ENCODE measurements at regions not wholly inside any gene's neighbourhood (a gene's known extent, or its start where the extent isn't known, plus 50 kb on each side); places are given as distances from the start of the nearest gene placed in this dataset.

DNA sequence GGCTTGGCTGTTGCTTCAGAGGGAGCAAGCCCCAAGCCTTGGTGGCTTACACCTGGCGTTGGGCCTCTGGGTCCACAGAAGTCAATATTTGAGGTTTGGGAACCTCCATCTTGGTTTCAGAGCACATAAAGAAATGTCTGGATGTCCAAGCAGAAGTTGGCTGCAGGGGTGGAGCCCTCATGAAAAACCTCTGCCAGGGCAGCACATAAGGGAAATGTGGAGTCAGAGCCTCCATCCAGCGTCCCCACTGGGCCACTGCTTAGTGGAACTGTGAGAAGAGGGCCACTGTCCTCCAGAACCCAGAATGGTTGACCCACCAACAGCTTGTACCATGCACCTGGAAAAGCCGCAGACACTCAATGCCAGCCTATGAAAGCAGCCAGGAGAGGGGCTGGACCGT lies 573.5 kb upstream of the ZWINT start:
- no peak for DNase-seq

DNA sequence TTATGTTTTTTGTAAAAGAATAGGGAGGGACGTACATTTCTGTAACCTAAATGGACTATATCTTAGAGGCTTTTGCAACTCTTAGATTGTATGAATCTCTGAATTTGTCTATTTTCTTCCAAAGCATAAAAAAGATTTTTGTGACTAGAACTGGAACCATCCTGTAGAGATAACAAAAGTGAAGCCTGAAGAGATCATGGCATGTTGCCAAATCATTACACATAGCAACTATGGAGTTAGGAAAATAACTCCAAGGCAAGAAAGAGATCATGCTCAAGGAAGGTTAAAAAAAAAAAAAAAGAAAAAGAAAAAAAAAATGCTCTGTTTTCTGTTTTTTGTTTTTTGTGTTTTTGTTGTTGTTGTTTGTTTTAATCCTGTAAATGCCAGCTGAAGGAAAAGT lies 567.7 kb upstream of the ZWINT start:
- DNase-seq: no peak

GRCh38 chr10:56927701-56928100 lies 566.6 kb upstream of the ZWINT start:
- no peak for DNase-seq

DNA sequence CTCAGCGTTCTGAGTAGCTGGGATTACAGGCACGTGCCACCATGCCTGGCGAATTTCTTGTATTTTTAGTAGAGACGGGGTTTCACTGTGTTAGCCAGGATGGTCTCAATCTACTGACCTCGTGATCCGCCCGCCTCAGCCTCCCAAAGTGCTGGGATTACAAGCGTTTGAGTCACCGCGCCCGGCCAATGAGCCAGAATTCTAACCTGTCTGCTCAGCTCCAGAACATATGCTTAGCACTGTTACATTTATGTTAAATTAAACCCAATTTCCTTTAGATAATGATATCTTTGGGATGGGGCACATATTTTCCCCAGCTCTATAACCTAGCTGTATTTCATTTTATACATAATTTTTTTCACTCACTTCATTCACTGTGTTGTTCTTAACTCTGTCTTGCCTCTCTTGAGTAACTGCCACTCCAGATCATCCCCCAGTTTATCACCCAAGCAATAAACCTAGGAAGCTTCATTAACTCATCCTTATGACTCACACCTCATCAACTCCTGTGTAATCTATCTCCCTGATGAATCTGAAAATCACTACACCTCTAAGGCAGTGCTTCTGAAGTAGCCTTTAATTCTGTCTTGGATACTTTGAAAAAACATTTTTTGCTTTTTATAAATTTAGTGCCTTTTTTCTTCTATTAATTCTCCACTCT lies 559.7 kb upstream of the ZWINT start:
- DNase-seq: no peak

DNA sequence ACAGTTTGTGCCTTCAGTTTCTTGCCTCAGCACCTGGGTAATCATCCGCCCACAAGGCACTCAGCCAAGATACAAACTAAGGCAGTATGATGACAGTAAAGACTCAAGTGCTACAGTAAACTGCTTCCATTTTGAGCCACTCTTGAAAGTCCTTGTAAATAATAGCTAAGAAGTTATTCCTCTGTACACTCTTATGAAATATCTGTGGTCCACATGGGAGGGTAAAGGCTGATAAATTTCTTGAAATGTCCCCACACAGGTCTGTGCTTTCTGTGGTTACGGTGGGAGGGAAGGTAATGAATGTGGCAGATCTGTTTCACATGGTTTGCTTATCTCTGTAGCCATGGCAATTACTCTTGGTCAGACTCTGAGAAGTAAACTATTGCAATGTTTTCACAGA lies 551.0 kb upstream of the ZWINT start:
- DNase-seq: no peak

GRCh38 chr10:56905051-56905450 lies 544.0 kb upstream of the ZWINT start:
- DNase-seq: no peak

DNA sequence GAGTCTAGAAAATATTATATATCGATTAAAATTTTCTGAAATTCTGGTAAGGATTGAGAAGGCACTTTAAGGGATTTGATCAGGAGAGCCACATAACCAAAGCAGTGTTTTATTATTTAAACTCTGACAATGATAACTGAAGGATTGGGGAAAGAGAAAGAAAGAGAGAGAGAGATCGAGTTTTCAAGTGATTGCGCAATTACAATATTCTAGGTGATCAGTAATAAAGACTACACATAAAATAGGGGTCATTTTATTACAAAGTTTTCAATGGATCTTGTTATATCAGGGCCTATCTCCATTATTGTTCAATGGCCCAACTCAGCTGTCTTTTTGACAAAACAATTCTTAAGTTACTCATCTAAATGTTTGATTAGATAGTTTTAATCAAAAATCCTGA lies 541.5 kb upstream of the ZWINT start:
- DNase-seq: no peak

- DNase-seq: no peak
Observed at GRCh38 chr10:56895306-56895705, 534.2 kb upstream of the ZWINT start.

- no peak for DNase-seq
Observed at GRCh38 chr10:56881218-56881617, 520.2 kb upstream of the ZWINT start.

- DNase-seq: no peak
Observed at GRCh38 chr10:56880606-56881005, 519.5 kb upstream of the ZWINT start.

- no peak for DNase-seq
Observed at GRCh38 chr10:56874950-56875349, 513.9 kb upstream of the ZWINT start.

DNA sequence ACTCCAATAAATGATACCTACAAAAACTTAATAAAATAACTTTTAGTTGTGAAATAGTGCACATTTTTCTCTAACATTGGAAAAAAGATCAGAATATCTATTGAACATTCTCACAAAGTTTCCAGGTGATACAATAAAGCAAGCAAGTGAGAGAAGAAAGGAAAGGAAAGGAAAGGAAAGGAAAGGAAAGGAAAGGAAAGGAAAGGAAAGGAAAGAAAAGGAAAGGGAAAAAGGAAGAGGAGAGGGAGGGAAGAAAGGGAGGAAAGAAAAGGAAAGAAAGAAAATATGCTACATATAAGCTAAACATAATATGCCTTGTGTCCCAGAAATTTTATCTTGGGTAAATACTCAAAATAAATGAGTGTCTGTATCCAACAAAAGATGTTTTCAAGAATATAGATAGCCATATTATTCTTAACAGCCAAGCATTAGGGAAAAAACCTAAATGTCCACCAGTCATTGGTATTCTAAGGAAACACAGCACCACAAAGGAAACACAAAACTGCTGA lies 510.2 kb upstream of the ZWINT start:
- DNase-seq: no peak

DNA sequence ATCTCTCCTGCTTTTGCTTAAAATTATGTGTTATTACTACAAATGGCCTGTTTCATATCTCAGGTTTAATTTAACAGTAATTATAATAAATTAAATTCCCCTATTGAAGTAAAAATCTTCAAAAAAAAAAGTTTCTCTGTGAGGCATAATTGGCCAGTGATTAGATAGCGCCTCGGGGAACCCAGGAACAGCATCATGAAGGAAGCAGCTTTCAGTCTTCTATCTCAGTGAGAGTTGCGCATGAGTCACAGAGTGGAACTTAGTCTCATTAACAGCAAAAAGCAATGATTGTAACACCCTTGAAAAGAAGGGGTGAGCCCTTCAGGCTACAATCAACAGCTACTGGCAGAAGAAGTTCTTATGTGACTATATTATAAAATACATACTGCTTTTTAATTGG lies 506.2 kb upstream of the ZWINT start:
- DNase-seq: no peak

DNA sequence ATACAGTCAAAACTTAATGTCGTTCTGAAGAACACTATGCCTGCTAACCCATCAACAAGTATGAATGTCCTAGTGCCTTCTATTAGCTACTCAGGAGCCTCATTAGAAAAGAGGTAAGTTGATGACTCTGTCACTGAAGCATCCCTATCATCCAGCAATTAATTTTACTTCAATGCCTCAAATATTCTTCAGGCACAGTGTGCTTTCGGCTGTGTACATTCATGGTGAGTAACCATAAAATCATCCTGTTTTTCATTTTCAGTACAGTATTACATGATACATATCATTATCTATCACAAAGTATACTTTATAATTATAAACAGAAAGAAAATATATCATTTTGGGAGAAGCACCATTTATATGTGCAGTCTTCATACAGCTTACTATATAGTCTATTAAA lies 495.5 kb upstream of the ZWINT start:
- DNase-seq: no peak

- DNase-seq: no peak
Observed at GRCh38 chr10:56844978-56845529, 484.0 kb upstream of the ZWINT start.

DNA sequence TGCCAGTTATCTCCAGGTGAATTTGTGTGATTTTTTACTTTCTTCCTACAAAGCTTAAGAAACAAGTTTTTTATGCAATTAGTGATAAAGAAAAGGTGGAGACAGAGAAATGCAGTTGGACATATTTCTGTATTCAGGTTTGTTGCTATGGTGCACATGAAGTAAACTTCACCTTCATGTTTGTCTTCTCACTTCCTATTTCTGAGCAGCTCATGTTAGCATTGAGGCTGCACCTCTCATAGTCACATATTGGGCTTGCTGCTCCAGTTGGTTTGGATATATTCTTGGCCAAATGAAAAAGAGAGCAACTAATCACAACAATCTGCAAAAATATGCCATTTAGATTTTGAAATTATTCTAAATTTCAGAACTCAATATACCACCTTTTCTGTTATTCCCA lies 475.6 kb upstream of the ZWINT start:
- DNase-seq: no peak

DNA sequence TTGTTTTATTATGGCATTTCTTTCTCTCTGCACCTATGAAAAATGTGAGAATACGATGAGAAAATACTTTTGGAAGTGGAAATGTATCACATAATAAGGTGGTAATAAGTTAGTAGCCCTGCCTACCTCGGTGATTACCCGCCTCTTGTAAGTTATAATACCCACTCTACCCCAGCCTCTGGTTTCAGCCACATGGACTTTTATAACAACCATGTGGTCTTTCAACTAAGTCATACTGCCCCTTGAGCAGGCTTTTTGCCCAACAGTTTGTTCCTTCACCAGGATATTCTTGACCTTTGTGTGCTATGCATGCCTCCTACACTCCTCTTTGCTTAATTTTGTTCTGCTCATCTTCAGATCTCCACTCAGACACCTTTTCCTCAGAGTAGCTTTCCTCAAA lies 470.6 kb upstream of the ZWINT start:
- DNase-seq: no peak

- no peak for DNase-seq
Observed at GRCh38 chr10:56823849-56824248, 462.8 kb upstream of the ZWINT start.

DNA sequence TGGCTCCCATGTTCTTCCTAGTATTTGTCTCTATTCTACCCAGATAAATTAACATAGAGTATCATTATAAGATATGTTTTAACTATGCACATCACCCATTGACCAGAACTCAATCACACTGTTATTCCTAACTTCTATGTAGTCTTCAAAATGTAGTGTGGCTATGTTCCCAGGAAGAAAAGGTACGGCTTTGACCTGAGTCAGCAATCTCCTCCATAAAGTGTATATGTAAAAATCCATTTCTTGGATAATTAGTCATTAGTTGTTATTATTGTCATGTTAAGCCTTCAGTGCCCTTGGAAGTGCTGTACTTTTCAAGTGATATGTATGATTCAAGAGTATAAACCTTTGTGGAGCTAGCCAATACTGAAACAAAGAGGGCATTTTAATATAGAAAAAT lies 444.0 kb upstream of the ZWINT start:
- no peak for DNase-seq

DNA sequence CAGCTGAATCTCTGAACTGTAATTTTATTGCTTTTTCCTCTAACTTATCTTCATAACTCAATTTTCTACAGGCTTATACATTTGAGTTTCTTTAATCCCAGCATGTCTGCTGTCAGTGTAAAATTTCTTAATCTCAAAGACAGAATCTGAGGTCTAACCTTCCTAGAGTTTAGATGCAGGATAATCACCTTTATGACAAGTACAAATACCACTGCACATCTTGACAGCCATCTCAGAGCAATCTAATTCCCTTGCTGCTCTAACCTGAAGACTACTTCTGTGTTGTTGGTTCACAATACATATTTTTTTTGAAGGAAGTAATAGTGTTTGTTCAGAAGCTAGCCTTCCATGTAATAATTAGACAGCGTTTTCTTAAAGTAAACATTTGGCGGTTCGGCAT lies 424.2 kb upstream of the ZWINT start:
- no peak for DNase-seq

DNA sequence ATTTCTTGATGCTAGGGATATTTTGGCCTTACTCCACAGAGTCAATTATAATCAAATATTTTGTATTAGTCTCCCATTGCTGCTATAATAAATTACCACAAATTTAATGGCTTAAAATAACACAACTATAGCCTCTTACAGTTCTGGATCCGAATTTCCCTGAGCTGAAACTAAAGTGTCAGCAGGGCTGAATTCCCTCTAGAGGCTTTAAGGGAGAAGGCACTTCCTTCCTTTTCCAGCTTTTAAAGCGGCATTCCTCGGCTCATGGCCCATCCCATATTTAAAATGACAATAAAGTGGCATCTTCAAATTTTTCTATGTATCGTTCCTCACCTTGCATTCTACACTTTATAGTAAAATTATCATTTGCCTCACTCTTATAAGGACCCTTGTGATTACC lies 421.4 kb upstream of the ZWINT start:
- no peak for DNase-seq

- no peak for DNase-seq
Observed at GRCh38 chr10:56771343-56771742, 410.3 kb upstream of the ZWINT start.

DNA sequence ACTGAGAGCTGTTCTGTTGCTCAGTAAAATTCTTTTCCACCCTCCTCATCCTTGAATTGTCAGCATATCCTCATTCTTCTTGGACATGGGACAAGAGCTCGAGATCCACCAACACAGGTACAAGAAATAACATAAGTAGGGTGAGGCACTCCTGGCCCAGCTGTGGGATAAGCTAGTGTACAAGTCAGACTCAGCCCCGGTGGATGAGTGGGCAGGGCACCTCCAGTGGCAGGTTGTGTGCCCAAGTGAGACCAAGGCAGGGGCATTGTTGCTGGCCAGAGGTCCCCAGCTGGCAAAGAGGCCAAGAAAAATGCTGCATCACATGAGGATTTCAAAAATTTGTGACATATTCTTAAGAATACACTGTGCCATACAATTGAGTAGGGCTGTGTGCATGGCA lies 402.0 kb upstream of the ZWINT start:
- DNase-seq: no peak

DNA sequence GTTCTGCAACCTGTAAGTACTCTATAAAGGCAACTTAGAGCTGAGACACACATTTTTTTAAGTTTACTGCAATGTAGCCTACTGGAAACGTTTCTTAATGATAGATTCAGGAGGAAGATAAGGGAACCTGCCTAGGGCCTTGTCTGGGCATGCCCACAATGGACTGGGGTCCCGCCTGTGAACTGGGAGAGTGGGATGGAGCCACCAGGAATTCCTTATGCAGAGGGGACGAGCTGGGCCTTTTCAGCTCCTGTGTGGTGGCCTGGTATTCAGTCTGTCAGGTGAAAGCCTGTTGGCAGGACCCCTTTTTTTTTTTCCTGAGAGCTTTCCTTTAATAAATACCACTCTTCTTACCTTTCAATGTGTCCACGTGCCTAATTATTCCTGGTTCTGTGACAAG lies 384.4 kb upstream of the ZWINT start:
- no peak for DNase-seq

DNA sequence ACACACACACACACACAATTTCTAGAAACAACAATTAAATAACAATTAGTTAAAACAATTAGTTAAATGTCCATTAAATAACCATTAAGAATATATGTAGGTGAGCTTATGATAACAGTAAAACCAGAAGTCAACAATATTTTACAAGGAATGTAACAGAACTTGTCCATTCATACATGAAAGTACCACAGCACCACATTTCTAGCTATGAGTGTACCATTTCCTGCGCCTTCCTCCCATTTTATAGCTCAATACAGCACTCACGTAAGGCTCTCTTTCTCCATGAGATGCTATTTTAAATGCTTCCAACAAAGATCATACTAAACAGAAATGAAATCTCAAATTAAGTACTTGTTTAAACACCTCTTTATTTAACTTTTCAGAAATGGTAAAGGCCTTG lies 367.3 kb upstream of the ZWINT start:
- DNase-seq: no peak

Data from fibroblast of upper back skin (primary cell).